ENCODE measurements at regions not wholly inside any gene's neighbourhood (a gene's known extent, or its start where the extent isn't known, plus 50 kb on each side); places are given as distances from the start of the nearest gene placed in this dataset.

DNA sequence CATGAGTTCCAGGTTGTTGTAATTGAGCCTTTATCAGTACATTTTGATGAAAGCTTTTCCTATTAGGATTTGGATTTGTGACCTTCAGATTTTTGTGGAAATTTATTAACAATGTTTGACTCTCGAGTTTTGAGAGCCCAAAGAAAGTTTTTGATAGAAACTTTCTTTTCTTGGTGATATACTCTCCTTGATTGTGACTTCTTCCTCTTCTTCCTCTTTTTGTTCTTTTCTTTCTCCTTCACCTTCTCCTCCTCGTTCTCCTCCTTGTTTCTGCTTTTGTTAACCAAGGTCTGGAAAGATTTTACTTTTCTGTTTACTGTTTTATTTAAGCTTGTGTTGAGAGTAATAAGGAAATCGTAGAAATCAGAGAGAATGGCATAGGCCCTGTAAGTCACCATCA lies 182.4 kb downstream of the TRIM27 start:
- TF ChIP-seq SIN3A (IDR thresholded peaks at IDR 0.05; ENCODE audit: borderline replicate concordance, insufficient read depth, low read length) (no peak), POLR2AphosphoS5 (IDR thresholded peaks at IDR 0.05; ENCODE audit: low read depth, low read length) (no peak), FOXP2 (optimal IDR thresholded peaks at IDR 0.05; ENCODE audit: borderline replicate concordance, extremely low read depth, extremely low read length, insufficient read depth) (no peak), TAF1 (IDR thresholded peaks at IDR 0.05; ENCODE audit: borderline replicate concordance, insufficient read depth, low read length) (no peak)
- TF ChIP-seq, protein P1, sequence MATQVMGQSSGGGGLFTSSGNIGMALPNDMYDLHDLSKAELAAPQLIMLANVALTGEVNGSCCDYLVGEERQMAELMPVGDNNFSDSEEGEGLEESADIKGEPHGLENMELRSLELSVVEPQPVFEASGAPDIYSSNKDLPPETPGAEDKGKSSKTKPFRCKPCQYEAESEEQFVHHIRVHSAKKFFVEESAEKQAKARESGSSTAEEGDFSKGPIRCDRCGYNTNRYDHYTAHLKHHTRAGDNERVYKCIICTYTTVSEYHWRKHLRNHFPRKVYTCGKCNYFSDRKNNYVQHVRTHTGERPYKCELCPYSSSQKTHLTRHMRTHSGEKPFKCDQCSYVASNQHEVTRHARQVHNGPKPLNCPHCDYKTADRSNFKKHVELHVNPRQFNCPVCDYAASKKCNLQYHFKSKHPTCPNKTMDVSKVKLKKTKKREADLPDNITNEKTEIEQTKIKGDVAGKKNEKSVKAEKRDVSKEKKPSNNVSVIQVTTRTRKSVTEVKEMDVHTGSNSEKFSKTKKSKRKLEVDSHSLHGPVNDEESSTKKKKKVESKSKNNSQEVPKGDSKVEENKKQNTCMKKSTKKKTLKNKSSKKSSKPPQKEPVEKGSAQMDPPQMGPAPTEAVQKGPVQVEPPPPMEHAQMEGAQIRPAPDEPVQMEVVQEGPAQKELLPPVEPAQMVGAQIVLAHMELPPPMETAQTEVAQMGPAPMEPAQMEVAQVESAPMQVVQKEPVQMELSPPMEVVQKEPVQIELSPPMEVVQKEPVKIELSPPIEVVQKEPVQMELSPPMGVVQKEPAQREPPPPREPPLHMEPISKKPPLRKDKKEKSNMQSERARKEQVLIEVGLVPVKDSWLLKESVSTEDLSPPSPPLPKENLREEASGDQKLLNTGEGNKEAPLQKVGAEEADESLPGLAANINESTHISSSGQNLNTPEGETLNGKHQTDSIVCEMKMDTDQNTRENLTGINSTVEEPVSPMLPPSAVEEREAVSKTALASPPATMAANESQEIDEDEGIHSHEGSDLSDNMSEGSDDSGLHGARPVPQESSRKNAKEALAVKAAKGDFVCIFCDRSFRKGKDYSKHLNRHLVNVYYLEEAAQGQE (IDR thresholded peaks at IDR 0.05; ENCODE audit: insufficient read depth in 1 of 2, low read depth in 2 of 2, low read length in 2 of 2) = no peak

DNA sequence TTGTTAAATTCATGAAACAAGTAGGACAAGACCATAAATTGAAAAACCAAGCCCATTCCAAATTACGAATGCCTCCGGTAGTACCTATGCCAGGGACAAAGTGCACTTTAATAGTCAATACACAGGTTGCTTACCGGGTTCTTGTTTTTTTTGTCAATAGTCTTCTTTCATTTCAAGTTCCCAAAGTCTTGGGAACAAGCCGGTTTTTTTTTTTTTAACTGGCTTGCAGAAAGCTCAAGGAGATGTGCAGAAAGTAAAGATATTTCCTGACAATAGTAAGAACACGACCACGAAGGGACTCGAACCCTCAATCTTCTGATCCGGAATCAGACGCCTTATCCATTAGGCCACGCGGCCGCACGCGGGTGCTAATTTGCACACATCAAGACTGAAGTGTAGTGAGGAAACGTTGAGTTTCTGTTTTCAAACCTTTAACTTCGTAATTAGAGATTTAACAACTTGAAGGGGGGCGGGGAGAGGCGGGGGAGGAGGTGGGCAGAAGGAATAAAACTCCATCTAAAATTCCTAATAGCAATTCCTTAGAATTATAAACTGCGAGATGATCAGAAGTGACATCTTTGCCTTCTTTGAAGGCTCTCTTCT lies 181.0 kb downstream of the TRIM27 start:
- TF ChIP-seq, protein P1 (IDR thresholded peaks at IDR 0.05; ENCODE audit: insufficient read depth in 1 of 2, low read depth in 2 of 2, low read length in 2 of 2) = no peak
- TF ChIP-seq POLR2AphosphoS5 (IDR thresholded peaks at IDR 0.05; ENCODE audit: low read depth, low read length) (no peak), SIN3A (IDR thresholded peaks at IDR 0.05; ENCODE audit: borderline replicate concordance, insufficient read depth, low read length) (no peak), TAF1 (IDR thresholded peaks at IDR 0.05; ENCODE audit: borderline replicate concordance, insufficient read depth, low read length) (no peak), FOXP2 (optimal IDR thresholded peaks at IDR 0.05; ENCODE audit: borderline replicate concordance, extremely low read depth, extremely low read length, insufficient read depth) (no peak)

DNA sequence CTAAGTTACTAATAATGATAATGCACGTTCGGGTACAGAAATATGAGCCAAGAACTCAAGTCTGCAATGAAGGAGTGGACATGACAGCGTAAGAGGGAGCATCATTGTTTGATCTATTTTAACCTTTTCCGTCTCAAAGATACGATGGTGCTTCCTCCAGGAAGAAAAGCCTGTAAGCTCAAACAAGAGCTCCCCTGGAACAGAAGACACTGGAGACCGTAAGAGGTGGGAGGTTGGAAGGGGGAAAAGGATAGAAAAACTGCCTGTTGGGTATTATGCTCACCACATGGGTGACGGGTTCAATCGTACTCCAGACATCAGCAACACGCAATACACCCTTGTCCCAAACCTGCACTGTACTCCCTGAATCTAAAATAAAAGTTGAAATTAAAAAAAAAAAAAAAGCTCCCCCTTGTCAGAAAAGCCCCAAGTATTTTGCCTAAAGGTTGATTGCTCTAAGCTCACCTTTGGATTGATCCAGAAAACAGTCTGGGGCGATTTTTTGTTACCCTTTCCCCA lies 180.5 kb downstream of the TRIM27 start:
- no peak for TF ChIP-seq FOXP2 (optimal IDR thresholded peaks at IDR 0.05; ENCODE audit: borderline replicate concordance, extremely low read depth, extremely low read length, insufficient read depth)
- TF ChIP-seq, protein P1 (IDR thresholded peaks at IDR 0.05; ENCODE audit: insufficient read depth in 1 of 2, low read depth in 2 of 2, low read length in 2 of 2) = no peak
- no peak for TF ChIP-seq TAF1 (IDR thresholded peaks at IDR 0.05; ENCODE audit: borderline replicate concordance, insufficient read depth, low read length)
- no peak for TF ChIP-seq SIN3A (IDR thresholded peaks at IDR 0.05; ENCODE audit: borderline replicate concordance, insufficient read depth, low read length)
- TF ChIP-seq POLR2AphosphoS5 (IDR thresholded peaks at IDR 0.05; ENCODE audit: low read depth, low read length) = no peak

DNA sequence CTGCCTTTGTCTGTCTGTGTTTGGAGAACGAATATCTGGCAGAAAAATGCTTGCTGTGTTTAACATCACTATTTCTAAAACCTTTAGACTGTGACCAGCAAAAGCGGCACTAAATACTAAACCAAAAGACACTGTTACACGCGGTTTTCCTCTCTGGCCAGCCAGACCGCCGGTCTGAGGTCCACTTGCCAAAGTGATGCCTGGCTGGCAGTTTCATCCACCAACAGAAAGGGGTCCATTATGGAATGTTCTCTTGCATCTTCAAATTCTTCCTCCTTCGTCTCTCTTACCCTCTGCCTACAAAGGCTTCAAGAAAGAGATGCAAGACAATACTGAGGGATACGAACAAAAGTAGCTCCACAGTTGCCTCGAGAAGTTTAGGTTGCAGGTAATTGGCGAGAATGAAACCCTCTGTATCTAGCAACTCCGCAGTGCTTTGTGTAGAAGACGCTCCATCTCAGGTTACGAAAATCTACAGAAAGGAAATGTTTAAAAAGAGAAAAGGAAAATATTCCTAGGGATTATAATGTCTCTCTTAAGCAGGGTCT lies 176.6 kb downstream of the TRIM27 start:
- TF ChIP-seq, protein P1 (IDR thresholded peaks at IDR 0.05; ENCODE audit: insufficient read depth in 1 of 2, low read depth in 2 of 2, low read length in 2 of 2) = no peak
- no peak for TF ChIP-seq TAF1 (IDR thresholded peaks at IDR 0.05; ENCODE audit: borderline replicate concordance, insufficient read depth, low read length)
